Neural cell (in vitro differentiated cells): ENCODE measurements at regions not wholly inside any gene's neighbourhood (a gene's known extent, or its start where the extent isn't known, plus 50 kb on each side); places are given as distances from the start of the nearest gene placed in this dataset.

Experiments
- EP300 ChIP-seq: fragments of 450-650 bp; conservative IDR thresholded peaks from 2 replicates; pipeline ENCODE4 v1.6.1; 2014; ENCODE audit warnings: antibody characterized with exemption, mild to moderate bottlenecking, moderate library complexity; ENCODE audit not compliant: poor library complexity, severe bottlenecking
- EZH2 ChIP-seq: fragments of 200-600, 300-800 bp; shearing (Covaris generic), sonication (generic); IDR thresholded peaks from 2 replicates; pipeline ENCODE4 v1.6.1; 2014; ENCODE audit warnings: antibody characterized with exemption, low read length, borderline replicate concordance, mild to moderate bottlenecking; ENCODE audit not compliant: insufficient read depth, poor library complexity, severe bottlenecking
- MXI1 ChIP-seq: fragments of 450-650 bp; conservative IDR thresholded peaks from 2 replicates; pipeline ENCODE4 v1.6.1; 2014; ENCODE audit warnings: antibody characterized with exemption, mild to moderate bottlenecking; ENCODE audit not compliant: poor library complexity, severe bottlenecking
- POLR2AphosphoS5 ChIP-seq: IDR thresholded peaks from 2 replicates; pipeline ENCODE4 v1.6.1; 2012
- RAD21 ChIP-seq: fragments of 450-650 bp; conservative IDR thresholded peaks from 2 replicates; pipeline ENCODE4 v1.6.1; 2014; ENCODE audit warnings: antibody characterized with exemption, mild to moderate bottlenecking, moderate library complexity
- REST ChIP-seq: IDR thresholded peaks from 2 replicates; pipeline ENCODE4 v1.6.1; 2012; ENCODE audit warnings: borderline replicate concordance
- TAF1 ChIP-seq: IDR thresholded peaks from 2 replicates; pipeline ENCODE4 v1.6.1; 2012; ENCODE audit warnings: low read depth
- TF ChIP-seq, protein P1 (sequence below): fragments of 450-650 bp; IDR thresholded peaks from 2 replicates; pipeline ENCODE4 v1.5.1; 2014; ENCODE audit warnings: antibody characterized with exemption, mild to moderate bottlenecking, moderate library complexity; ENCODE audit not compliant: poor library complexity, severe bottlenecking

DNA sequence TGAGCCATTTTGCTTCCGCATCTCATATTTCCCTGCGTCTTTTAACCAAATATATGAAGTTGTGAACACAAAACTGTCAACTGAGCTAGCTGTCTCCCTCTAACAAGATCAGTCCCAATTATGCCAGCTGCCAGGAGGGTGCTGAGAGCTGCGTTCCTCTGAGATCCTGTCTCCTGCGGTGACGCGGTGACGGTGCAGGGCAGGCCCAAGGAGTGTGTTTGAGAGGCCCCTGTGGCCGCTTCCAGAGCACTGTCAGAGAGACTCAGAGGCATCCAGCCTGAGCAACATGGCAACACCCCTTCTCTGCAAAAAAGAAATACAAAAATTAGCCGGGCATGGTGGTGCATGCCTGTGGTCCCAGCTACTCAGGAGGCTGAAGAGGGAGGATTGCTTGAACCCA, 126.3 kb upstream of the FOXD4L5 start:
- TF ChIP-seq, protein P1, sequence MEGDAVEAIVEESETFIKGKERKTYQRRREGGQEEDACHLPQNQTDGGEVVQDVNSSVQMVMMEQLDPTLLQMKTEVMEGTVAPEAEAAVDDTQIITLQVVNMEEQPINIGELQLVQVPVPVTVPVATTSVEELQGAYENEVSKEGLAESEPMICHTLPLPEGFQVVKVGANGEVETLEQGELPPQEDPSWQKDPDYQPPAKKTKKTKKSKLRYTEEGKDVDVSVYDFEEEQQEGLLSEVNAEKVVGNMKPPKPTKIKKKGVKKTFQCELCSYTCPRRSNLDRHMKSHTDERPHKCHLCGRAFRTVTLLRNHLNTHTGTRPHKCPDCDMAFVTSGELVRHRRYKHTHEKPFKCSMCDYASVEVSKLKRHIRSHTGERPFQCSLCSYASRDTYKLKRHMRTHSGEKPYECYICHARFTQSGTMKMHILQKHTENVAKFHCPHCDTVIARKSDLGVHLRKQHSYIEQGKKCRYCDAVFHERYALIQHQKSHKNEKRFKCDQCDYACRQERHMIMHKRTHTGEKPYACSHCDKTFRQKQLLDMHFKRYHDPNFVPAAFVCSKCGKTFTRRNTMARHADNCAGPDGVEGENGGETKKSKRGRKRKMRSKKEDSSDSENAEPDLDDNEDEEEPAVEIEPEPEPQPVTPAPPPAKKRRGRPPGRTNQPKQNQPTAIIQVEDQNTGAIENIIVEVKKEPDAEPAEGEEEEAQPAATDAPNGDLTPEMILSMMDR, result no peak
- TF ChIP-seq POLR2AphosphoS5 (no peak), EP300 (no peak), RAD21 (no peak), EZH2 (no peak), MXI1 (no peak), TAF1 (no peak), REST (no peak)
